ENCODE measurements at regions not wholly inside any gene's neighbourhood (a gene's known extent, or its start where the extent isn't known, plus 50 kb on each side); places are given as distances from the start of the nearest gene placed in this dataset.

- TF ChIP-seq MXI1 (IDR thresholded peaks at IDR 0.05; ENCODE audit: low read depth, low read length), result no peak
These were observed 70.2 kb upstream of the KIRREL3 start (continued) for GRCh38 chr11:127070808-127071207.

DNA sequence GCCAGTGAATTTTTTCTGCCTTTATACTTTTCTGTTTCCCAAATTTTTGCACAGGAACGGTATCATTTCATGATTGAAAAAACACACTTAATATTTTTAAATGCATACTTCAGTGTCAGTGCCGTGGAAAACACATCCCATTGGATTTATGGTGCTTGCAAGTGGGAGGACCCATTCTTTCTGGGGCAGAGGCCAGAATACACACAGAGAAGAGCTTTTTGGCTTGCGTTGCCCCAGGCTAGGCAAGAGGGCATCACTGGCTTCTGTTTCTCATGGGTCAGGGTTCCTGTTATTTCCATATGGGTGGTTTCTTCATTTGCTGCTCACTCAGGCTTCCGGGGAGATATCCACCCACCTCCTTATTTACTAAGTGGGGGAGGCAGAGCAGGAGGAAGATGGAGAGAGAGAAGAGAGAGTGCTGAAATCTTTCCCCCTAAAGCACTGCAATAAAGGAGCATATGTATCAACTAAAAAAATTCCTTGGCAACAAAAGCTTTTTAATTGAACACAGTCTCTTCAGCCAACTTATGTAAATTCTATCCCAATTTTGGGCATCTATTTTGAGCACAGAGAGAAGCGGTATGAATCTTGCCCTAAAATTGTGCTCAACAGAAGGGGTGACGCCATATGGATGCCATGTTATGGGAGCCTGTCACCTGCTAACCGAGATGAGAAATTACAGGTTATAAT, 66.0 kb upstream of the KIRREL3 start:
- no peaks in the 10 kb centered on the region for H4K20me1 ChIP-seq (ENCODE audit: insufficient read depth)
- TF ChIP-seq TCF12 (IDR thresholded peaks at IDR 0.05) (no peak), FOSL2 (IDR thresholded peaks at IDR 0.05; ENCODE audit: borderline replicate concordance, low read depth) (no peak), JUND (IDR thresholded peaks at IDR 0.05) (no peak), TEAD4 (IDR thresholded peaks at IDR 0.05; ENCODE audit: borderline replicate concordance, insufficient read depth) (no peak), RCOR1 (IDR thresholded peaks at IDR 0.05; ENCODE audit: low read length) (no peak), SIN3A (IDR thresholded peaks at IDR 0.05; ENCODE audit: borderline replicate concordance, low read depth, low read length) (no peak)
- H3K36me3 ChIP-seq (replicated peaks in 1 of 2; ENCODE audit: control insufficient read depth in 1 of 2, insufficient read depth in 2 of 2, low read length in 1 of 2), result no peaks in the 10 kb centered on the region
- POLR2A ChIA-PET, result no interaction called here
- no peak overlapping the region for H3K27ac ChIP-seq (ENCODE audit: low read depth in 2 of 2, low read length in 1 of 2)
- no peaks in the 10 kb centered on the region for H3K9me3 ChIP-seq
- CTCF ChIA-PET, result no interaction called here
- no peak overlapping the region for H3K4me3 ChIP-seq (ENCODE audit: low read depth in 2 of 2, low read length in 1 of 2)
- H3K4me2 ChIP-seq, result no peak overlapping the region
- H3K27me3 ChIP-seq (ENCODE audit: insufficient read depth), result peaks cover 12% of the 10 kb centered on the region
- H3F3A ChIP-seq (replicated peaks; ENCODE audit: insufficient read depth), result no peaks in the 10 kb centered on the region
- H3K4me1 ChIP-seq (ENCODE audit: control insufficient read depth in 1 of 2, insufficient read depth in 2 of 2, low read depth in 1 of 2, low read length in 1 of 2), result no peaks in the 10 kb centered on the region
- H3K79me2 ChIP-seq (ENCODE audit: insufficient read depth), result no peaks in the 10 kb centered on the region
- H2AFZ ChIP-seq (ENCODE audit: low read depth), result no peak overlapping the region
- no peak for DNase-seq
- 46% methylated on average over 7 of the region's 7 CpGs for WGBS (ENCODE audit: low lambda C conversion rate)
- no peaks in the 10 kb centered on the region for H3K9me2 ChIP-seq
- H3K9ac ChIP-seq, result no peak overlapping the region

DNA sequence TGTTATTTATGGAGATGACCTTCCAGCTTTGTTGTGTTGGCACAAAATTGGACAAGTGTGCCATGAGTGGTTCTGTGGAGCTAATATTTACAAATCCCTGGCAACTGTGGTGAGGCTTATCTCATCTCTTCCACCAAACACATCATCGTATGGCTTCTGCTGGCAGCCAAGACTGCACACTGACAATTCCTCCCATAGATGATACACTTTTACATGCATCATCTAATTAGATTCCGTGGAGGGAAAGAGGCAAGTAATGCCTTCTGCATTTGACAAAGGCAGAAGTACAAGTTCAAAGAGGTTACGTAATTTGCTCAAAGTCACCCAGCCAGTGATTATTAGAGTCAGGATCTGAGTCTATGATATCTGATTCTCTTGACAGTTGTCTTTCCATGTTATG, 62.7 kb upstream of the KIRREL3 start:
- Histone ChIP-seq H3K9ac (no peak overlapping the region), H2AFZ (ENCODE audit: low read depth) (no peak overlapping the region), H3K4me3 (ENCODE audit: low read depth in 2 of 2, low read length in 1 of 2) (no peak overlapping the region), H3K36me3 (replicated peaks in 1 of 2; ENCODE audit: control insufficient read depth in 1 of 2, insufficient read depth in 2 of 2, low read length in 1 of 2) (no peaks in the 10 kb centered on the region), H3K79me2 (ENCODE audit: insufficient read depth) (no peaks in the 10 kb centered on the region), H3K4me1 (ENCODE audit: control insufficient read depth in 1 of 2, insufficient read depth in 2 of 2, low read depth in 1 of 2, low read length in 1 of 2) (no peaks in the 10 kb centered on the region), H3K27me3 (ENCODE audit: insufficient read depth) (peaks cover 8% of the 10 kb centered on the region; the same call in 1 of the 2 replicates), H4K20me1 (ENCODE audit: insufficient read depth) (no peaks in the 10 kb centered on the region), H3K9me2 (no peaks in the 10 kb centered on the region), H3F3A (replicated peaks; ENCODE audit: insufficient read depth) (no peaks in the 10 kb centered on the region), H3K4me2 (no peak overlapping the region), H3K9me3 (no peaks in the 10 kb centered on the region), H3K27ac (ENCODE audit: low read depth in 2 of 2, low read length in 1 of 2) (no peak overlapping the region)
- 61% methylated on average over 3 of the region's 3 CpGs for WGBS (ENCODE audit: low lambda C conversion rate)
- no peak for DNase-seq
- POLR2A ChIA-PET, result no interaction called here
- CTCF ChIA-PET, result no interaction called here
- TF ChIP-seq REST (IDR thresholded peaks at IDR 0.05; ENCODE audit: low read depth, low read length) (no peak), POLR2AphosphoS5 (IDR thresholded peaks at IDR 0.05; ENCODE audit: low read depth, low read length) (no peak), GABPA (IDR thresholded peaks at IDR 0.05; ENCODE audit: low read depth) (no peak), GATA2 (CRISPR knock-in tag; IDR thresholded peaks at IDR 0.05) (no peak), ZBTB33 (IDR thresholded peaks at IDR 0.05; ENCODE audit: borderline replicate concordance, low read depth) (no peak), JUND (IDR thresholded peaks at IDR 0.05) (no peak), NFIC (IDR thresholded peaks at IDR 0.05; ENCODE audit: borderline replicate concordance) (no peak), FOSL2 (IDR thresholded peaks at IDR 0.05; ENCODE audit: borderline replicate concordance, low read depth) (no peak), FOXM1 (IDR thresholded peaks at IDR 0.05; ENCODE audit: low read depth) (no peak), FOXJ3 (CRISPR knock-in tag; IDR thresholded peaks at IDR 0.05) (no peak), EP300 (IDR thresholded peaks at IDR 0.05; ENCODE audit: borderline replicate concordance in 1 of 2, low read depth in 1 of 2, low read length in 1 of 2) (no peak), TCF12 (IDR thresholded peaks at IDR 0.05) (no peak)
- TF ChIP-seq, protein P1, sequence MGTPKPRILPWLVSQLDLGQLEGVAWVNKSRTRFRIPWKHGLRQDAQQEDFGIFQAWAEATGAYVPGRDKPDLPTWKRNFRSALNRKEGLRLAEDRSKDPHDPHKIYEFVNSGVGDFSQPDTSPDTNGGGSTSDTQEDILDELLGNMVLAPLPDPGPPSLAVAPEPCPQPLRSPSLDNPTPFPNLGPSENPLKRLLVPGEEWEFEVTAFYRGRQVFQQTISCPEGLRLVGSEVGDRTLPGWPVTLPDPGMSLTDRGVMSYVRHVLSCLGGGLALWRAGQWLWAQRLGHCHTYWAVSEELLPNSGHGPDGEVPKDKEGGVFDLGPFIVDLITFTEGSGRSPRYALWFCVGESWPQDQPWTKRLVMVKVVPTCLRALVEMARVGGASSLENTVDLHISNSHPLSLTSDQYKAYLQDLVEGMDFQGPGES (IDR thresholded peaks at IDR 0.05; ENCODE audit: low read depth, low read length), result no peak
- TF ChIP-seq, protein P2, sequence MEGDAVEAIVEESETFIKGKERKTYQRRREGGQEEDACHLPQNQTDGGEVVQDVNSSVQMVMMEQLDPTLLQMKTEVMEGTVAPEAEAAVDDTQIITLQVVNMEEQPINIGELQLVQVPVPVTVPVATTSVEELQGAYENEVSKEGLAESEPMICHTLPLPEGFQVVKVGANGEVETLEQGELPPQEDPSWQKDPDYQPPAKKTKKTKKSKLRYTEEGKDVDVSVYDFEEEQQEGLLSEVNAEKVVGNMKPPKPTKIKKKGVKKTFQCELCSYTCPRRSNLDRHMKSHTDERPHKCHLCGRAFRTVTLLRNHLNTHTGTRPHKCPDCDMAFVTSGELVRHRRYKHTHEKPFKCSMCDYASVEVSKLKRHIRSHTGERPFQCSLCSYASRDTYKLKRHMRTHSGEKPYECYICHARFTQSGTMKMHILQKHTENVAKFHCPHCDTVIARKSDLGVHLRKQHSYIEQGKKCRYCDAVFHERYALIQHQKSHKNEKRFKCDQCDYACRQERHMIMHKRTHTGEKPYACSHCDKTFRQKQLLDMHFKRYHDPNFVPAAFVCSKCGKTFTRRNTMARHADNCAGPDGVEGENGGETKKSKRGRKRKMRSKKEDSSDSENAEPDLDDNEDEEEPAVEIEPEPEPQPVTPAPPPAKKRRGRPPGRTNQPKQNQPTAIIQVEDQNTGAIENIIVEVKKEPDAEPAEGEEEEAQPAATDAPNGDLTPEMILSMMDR (IDR thresholded peaks at IDR 0.05), result no peak

All from SK-N-SH (cell line).